Iris pigment epithelial cell (primary cell): ENCODE measurements at regions not wholly inside any gene's neighbourhood (a gene's known extent, or its start where the extent isn't known, plus 50 kb on each side); places are given as distances from the start of the nearest gene placed in this dataset.
A peak's percentile ranks its signal among the peaks of the same experiment; 100 is the strongest.

Source experiments
- DNase-seq: peaks from one replicate; pipeline ENCODE4 v3.0.0-alpha.2; 2011; ENCODE audit warnings: low read depth

- DNase-seq: no peak
Observed at GRCh38 chr3:7793786-7794185, 707.8 kb upstream of the LMCD1 start.

GRCh38 chr3:7798276-7798675 lies 703.3 kb upstream of the LMCD1 start:
- no peak for DNase-seq

GRCh38 chr3:7800006-7800780 lies 701.4 kb upstream of the LMCD1 start:
- no peak for DNase-seq

GRCh38 chr3:7812490-7812889 lies 689.1 kb upstream of the LMCD1 start:
- no peak for DNase-seq

GRCh38 chr3:7813365-7813764 lies 688.3 kb upstream of the LMCD1 start:
- DNase-seq: no peak

- DNase-seq: no peak
Observed at GRCh38 chr3:7817239-7817638, 684.4 kb upstream of the LMCD1 start.

GRCh38 chr3:7820969-7821368 lies 680.7 kb upstream of the LMCD1 start:
- no peak for DNase-seq

- no peak for DNase-seq
Observed at GRCh38 chr3:7821858-7822257, 679.8 kb upstream of the LMCD1 start.

- DNase-seq: no peak
Observed at GRCh38 chr3:7841451-7841850, 660.2 kb upstream of the LMCD1 start.

- DNase-seq: no peak
Observed at GRCh38 chr3:7843441-7843840, 658.2 kb upstream of the LMCD1 start.

- no peak for DNase-seq
Observed at GRCh38 chr3:7847021-7847420, 654.6 kb upstream of the LMCD1 start.

GRCh38 chr3:7847521-7847920 lies 654.1 kb upstream of the LMCD1 start:
- DNase-seq: no peak

GRCh38 chr3:7854266-7854665 lies 647.4 kb upstream of the LMCD1 start:
- DNase-seq: no peak

- no peak for DNase-seq
Observed at GRCh38 chr3:7854721-7855120, 646.9 kb upstream of the LMCD1 start.

- DNase-seq: no peak
Observed at GRCh38 chr3:7865611-7866010, 636.0 kb upstream of the LMCD1 start.

- no peak for DNase-seq
Observed at GRCh38 chr3:7867587-7867986, 634.0 kb upstream of the LMCD1 start.

GRCh38 chr3:7871003-7871560 lies 630.5 kb upstream of the LMCD1 start:
- no peak for DNase-seq

GRCh38 chr3:7874116-7874515 lies 627.5 kb upstream of the LMCD1 start:
- peak; percentile 8 for DNase-seq

GRCh38 chr3:7875925-7876324 lies 625.7 kb upstream of the LMCD1 start:
- DNase-seq: peak; percentile 16

GRCh38 chr3:7876741-7877297 lies 624.8 kb upstream of the LMCD1 start:
- DNase-seq: no peak

- DNase-seq: no peak
Observed at GRCh38 chr3:7877312-7877711, 624.3 kb upstream of the LMCD1 start.

GRCh38 chr3:7879572-7879971 lies 622.1 kb upstream of the LMCD1 start:
- no peak for DNase-seq

GRCh38 chr3:7881946-7882345 lies 619.7 kb upstream of the LMCD1 start:
- DNase-seq: no peak

- no peak for DNase-seq
Observed at GRCh38 chr3:7897655-7898054, 604.0 kb upstream of the LMCD1 start.
